ENCODE measurements at regions not wholly inside any gene's neighbourhood (a gene's known extent, or its start where the extent isn't known, plus 50 kb on each side); places are given as distances from the start of the nearest gene placed in this dataset.

DNA sequence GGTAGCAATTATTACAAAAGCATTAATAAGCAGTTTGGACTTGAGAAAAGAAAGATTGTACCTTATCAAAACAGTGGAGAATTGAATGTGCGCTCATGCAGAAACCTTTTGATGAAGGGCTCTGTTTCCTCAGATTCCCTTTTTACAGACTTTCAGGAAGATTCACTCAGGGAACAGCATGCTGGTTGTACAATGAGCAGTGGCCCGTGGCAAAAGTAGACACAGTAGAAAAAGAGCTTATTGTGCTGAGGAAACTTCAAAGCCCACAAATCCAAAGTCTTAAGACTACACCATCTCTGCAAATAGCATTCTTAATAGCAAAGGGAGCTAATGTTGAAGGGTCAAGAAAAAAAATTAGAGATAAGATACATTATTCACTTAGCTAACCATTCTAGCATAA, 858.9 kb downstream of the PDHA2 start:
- TF ChIP-seq, protein P1, sequence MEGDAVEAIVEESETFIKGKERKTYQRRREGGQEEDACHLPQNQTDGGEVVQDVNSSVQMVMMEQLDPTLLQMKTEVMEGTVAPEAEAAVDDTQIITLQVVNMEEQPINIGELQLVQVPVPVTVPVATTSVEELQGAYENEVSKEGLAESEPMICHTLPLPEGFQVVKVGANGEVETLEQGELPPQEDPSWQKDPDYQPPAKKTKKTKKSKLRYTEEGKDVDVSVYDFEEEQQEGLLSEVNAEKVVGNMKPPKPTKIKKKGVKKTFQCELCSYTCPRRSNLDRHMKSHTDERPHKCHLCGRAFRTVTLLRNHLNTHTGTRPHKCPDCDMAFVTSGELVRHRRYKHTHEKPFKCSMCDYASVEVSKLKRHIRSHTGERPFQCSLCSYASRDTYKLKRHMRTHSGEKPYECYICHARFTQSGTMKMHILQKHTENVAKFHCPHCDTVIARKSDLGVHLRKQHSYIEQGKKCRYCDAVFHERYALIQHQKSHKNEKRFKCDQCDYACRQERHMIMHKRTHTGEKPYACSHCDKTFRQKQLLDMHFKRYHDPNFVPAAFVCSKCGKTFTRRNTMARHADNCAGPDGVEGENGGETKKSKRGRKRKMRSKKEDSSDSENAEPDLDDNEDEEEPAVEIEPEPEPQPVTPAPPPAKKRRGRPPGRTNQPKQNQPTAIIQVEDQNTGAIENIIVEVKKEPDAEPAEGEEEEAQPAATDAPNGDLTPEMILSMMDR (IDR thresholded peaks at IDR 0.05; ENCODE audit: insufficient read depth, low read depth, low read length, missing control alignments), result no peak
- no peak overlapping the region for H3K4me3 ChIP-seq (ENCODE audit: low read depth, low read length)
- no peak for DNase-seq (ENCODE audit: low read depth)

DNA sequence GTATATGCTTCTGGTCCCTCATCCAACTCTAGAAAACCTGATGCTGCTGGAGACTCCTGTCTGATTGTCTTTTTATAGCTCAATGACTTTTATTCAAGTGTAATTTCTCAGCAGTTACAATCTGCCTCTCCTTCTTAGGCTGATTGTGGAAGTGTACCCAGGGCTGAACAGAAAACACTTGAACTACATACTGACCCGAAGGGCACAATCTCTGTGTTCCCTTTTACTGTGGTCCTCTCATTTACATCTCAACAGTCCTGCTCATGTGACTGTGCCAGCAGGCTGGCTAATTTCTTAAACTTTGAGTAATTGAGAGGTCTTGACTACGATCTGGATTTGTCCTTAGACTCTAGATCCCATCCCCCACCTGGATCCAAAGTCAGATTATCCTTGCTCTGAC, 863.4 kb downstream of the PDHA2 start:
- no peak for DNase-seq (ENCODE audit: low read depth)
- TF ChIP-seq, protein P1 (IDR thresholded peaks at IDR 0.05; ENCODE audit: insufficient read depth, low read depth, low read length, missing control alignments), result no peak
- H3K4me3 ChIP-seq (ENCODE audit: low read depth, low read length), result no peak overlapping the region

DNA sequence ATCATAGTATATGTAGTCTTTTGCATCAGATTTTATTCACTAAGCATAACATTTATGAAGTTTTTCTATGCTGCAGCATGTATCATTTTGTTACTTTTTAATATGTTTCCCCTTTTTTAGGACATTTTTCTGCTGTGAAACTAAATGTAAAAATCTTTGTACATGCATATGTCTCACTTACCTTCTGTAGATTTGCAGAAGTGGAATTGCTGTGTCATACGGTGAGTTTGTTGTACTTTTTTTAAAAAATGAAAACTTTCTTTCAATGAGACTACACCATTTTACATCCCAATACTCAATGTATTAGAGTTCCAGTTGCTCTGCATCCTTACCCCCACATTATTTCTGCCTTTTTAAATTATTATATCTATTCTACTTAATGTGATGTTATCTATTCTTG, 868.9 kb downstream of the PDHA2 start:
- TF ChIP-seq, protein P1 (IDR thresholded peaks at IDR 0.05; ENCODE audit: insufficient read depth, low read depth, low read length, missing control alignments), result no peak
- H3K4me3 ChIP-seq (ENCODE audit: low read depth, low read length), result no peak overlapping the region
- DNase-seq (ENCODE audit: low read depth), result no peak

DNA sequence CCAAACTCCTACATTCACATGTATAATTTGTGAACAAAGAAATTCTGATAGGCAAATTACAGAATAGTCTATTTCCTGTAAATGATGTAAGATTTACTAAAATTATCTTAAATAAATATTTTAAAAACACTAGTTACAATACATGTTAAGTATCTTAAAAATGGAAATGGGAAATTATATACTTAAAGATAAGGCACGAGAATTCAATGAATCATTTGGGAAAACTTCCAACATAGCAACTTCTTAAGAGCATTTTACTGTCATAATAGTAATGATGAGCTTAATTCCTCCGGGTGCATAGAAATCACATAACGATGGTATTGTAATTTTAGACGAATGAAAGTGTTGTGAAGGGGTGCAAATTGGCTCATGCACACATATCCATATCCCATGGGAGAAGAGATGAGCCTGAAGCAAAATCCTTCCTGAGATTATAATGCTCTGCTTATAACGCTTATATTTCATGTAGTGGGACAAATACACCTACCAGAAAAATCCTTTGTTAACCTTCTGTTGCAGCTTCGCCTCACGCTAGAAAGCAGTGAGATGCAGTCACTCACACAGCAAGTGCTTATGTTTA, 873.5 kb downstream of the PDHA2 start:
- TF ChIP-seq, protein P1 (IDR thresholded peaks at IDR 0.05; ENCODE audit: insufficient read depth, low read depth, low read length, missing control alignments), result no peak
- no peak overlapping the region for H3K4me3 ChIP-seq (ENCODE audit: low read depth, low read length)
- DNase-seq (ENCODE audit: low read depth), result no peak

DNA sequence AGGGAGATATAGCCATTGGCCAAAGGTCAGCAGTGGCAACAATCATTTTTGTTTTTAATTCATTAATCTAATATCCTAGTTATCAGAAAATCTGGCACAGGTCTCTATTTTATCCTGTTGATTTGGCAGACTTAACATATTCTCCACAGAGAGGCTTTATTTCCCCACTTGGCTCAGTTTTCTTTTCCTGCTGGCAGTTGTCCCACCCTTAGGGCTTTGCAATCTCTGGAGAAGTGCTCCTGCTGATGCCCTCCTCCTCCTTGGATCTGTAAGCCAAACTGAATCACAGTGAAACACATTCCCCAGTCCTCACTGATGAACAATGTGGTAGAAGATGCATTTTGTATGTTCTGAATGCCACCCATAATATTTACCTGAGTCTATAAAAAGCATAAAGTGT, 889.7 kb downstream of the PDHA2 start:
- TF ChIP-seq, protein P1 (IDR thresholded peaks at IDR 0.05; ENCODE audit: insufficient read depth, low read depth, low read length, missing control alignments), result no peak
- no peak overlapping the region for H3K4me3 ChIP-seq (ENCODE audit: low read depth, low read length)
- no peak for DNase-seq (ENCODE audit: low read depth)

DNA sequence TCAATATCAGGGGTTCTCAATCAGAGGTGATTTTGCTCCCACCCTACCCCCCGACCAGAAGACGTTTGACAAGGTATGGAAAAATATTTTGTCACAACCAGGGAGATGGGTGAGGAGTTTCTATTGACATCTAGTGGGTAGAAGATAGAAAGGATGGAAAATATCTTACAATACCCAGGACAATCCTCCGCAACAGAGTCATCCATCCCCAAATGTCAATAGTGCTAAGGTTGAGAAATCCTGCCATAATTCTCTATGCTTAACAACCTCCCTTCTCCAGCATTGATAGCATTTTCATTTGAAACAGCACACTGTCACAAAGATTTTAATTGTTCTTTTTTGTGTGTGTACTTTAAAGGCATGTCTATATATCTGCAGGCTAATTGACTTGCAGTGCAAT, 890.5 kb downstream of the PDHA2 start:
- no peak overlapping the region for H3K4me3 ChIP-seq (ENCODE audit: low read depth, low read length)
- no peak for DNase-seq (ENCODE audit: low read depth)
- TF ChIP-seq, protein P1 (IDR thresholded peaks at IDR 0.05; ENCODE audit: insufficient read depth, low read depth, low read length, missing control alignments), result no peak

DNA sequence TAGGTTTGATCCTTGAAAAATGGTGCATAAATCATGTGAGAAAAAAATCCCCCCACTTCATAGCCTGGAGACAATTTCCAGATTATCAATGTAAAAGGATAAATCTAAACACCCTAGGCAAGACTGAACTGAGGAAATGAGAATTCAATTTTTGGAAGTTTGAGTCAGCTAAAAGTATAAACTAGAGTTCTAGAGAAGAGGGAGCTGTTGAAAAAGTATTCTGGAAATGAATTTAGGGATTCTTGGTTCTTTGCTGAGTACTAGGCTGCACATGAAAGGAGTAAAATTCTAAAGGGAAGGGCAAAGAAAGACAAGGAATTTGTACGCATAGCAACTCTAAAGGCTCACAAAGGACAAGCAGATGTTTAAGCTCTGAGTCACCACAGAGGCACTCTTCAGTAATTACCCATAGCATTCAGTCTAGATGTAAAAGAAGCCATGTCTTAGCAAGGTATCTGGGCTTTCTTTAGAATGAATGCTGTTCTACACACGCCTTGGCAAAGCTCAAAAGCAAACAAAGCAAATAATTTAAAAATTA, 896.5 kb downstream of the PDHA2 start:
- TF ChIP-seq, protein P1 (IDR thresholded peaks at IDR 0.05; ENCODE audit: insufficient read depth, low read depth, low read length, missing control alignments), result no peak
- DNase-seq (ENCODE audit: low read depth), result no peak
- no peak overlapping the region for H3K4me3 ChIP-seq (ENCODE audit: low read depth, low read length)
